Activated T-helper 2 cell treated with anti-CD3 and anti-CD28 coated beads, Interferon-gamma antibody, Interleukin-2, Interleukin-4, amounts not matched to agents 10 μg/mL and 5 μg/mL and 100 μg/mL, durations not matched to agents 14 hours and 24 hours and 36 hours (primary cell): ENCODE measurements at regions not wholly inside any gene's neighbourhood (a gene's known extent, or its start where the extent isn't known, plus 50 kb on each side); places are given as distances from the start of the nearest gene placed in this dataset.
"Not testable (repeated sequence)": the region's sequence is repeated elsewhere in the genome, so short reads cannot be mapped to it uniquely, and the experiment has no call there.

Experiments used
- DNase-seq: peaks from one replicate; pipeline ENCODE4 v3.0.0; 2021; ENCODE audit warnings: low spot score
- H3K27ac Mint-ChIP-seq: one replicate; pipeline ENCODE4 v1.8.0; 2021; ENCODE audit warnings: mixed read lengths
- H3K27me3 Mint-ChIP-seq: one replicate; pipeline ENCODE4 v1.8.0; 2021; ENCODE audit warnings: low read depth, mixed read lengths
- H3K36me3 Mint-ChIP-seq: one replicate; pipeline ENCODE4 v1.8.0; 2021; ENCODE audit warnings: low read depth, mixed read lengths
- H3K4me1 Mint-ChIP-seq: one replicate; pipeline ENCODE4 v1.8.0; 2021; ENCODE audit warnings: low read depth, mixed read lengths
- H3K4me3 Mint-ChIP-seq: one replicate; pipeline ENCODE4 v1.8.0; 2021; ENCODE audit warnings: low read depth, mild to moderate bottlenecking, moderate library complexity, mixed read lengths
- H3K9me3 Mint-ChIP-seq: one replicate; pipeline ENCODE4 v1.8.0; 2021; ENCODE audit warnings: mixed read lengths
- intact Hi-C: fragments of 100-400 bp; cut with micrococcal nuclease; formaldehyde crosslinking; loops from one replicate; pipeline ENCODE4 v1.15.1; 2023

GRCh38 chr6:137798846-137799245, 68.2 kb upstream of the TNFAIP3 start:
- Mint-ChIP-seq H3K36me3 (no peaks in the 10 kb centered on the region), H3K27ac (peak overlapping the region; percentile 71), H3K4me3 (no peak overlapping the region), H3K27me3 (no peaks in the 10 kb centered on the region), H3K4me1 (peaks cover 69% of the 10 kb centered on the region), H3K9me3 (no peaks in the 10 kb centered on the region)
- intact Hi-C loops, result loop anchor here (10.0 kb wide), 1 partner anchor 146 kb away; no protein-coding TSS in a partner anchor
- no peak for DNase-seq

DNA sequence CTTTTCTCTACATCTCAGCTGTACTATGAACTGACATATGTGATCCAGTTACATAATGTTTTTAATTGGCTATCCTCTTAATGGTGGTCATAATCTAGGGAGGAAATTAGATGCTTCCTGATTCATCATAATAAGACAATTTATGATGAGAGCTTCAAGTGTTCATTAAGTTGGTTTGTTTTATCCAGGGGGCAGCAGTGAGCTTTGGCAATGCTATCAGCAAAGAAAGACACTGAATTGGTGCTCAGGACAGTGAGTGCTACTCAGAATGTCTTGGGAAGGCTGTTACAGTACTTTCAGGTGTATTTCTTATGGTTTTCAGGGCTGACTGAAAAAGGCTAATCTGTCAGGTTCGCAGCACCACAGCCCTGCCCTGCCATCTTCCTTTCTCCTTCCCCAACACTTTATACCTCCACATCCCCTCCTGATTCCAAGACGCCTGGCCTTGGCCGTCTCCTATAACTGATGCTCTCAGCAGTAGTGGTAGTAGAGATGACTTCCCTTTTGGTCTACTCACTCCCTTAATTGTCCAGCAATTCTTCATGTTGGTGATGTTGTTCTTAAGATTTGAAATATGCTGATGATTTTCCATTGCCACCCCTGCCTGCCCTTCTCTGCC, 67.0 kb upstream of the TNFAIP3 start:
- no peaks in the 10 kb centered on the region for H3K27me3 Mint-ChIP-seq
- peaks cover 2% of the 10 kb centered on the region for H3K36me3 Mint-ChIP-seq
- no peak for DNase-seq
- no peaks in the 10 kb centered on the region for H3K9me3 Mint-ChIP-seq
- H3K4me3 Mint-ChIP-seq, result no peak overlapping the region
- peaks cover 65% of the 10 kb centered on the region for H3K4me1 Mint-ChIP-seq
- H3K27ac Mint-ChIP-seq, result peak overlapping the region; percentile 76
- intact Hi-C loops, result loop anchor here (1.0 to 10.0 kb wide), 2 partner anchors 66 to 145 kb away; no protein-coding TSS in a partner anchor

DNA sequence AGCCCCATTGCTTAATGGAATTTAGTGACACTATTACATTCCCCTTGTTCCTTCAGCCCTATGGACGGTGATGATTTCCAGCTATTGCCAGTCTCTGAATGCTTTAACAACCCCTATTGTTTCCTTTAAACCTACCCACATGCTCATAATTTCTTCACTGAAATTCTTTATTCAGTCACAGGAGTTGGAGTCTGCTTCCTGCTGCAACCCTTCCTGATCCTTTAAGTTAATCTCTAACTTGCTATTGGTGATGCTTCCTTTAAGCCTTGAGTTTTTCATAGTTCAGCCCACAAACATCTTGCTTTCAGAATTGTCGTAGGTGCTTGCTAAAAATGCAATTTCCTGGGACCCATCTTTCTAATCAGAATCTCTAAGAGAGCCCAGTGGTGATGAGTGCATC, 66.3 kb upstream of the TNFAIP3 start:
- Mint-ChIP-seq H3K4me3 (no peak overlapping the region), H3K27ac (peak overlapping the region; percentile 76), H3K27me3 (no peaks in the 10 kb centered on the region), H3K4me1 (peaks cover 58% of the 10 kb centered on the region), H3K36me3 (peaks cover 2% of the 10 kb centered on the region), H3K9me3 (no peaks in the 10 kb centered on the region)
- DNase-seq, result no peak
- intact Hi-C loops, result loop anchor here (1.0 kb wide), 1 partner anchor 66 kb away; no protein-coding TSS in a partner anchor

DNA sequence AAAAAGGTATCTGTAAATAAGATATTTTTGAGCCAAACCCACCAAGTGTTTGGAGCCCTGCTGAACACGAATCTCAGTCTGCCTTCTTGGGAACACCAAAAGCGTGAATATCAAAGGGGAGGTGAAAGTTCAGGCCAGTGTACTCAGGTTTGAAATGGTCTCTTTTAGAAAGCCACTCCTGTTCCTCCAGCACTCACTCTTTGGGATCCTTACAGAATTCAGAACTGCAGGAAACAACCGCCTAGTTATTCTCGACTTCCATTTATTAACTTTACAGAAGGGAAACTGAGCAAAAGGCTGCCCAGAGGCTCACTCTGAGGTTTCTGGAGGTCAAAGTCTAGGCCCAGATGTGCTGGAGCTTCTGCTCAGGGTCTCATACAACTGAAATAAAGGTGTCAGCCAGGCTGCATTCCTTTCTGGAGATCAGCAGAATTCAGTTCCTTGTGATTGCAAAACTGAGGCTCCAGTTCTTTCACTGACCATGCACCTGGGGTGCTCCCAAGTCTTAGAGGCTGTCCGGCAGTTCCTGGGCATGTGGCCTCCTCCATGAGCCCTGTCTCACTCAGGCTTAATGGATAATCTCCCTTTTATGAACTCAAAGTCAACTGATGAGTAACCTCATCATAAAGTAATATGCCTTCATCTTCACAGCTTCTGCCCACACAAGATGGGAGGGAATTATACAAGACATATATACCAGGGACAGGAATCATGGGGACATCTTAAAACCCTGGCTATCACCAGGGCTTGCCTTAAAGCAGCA, 65.5 kb upstream of the TNFAIP3 start:
- Mint-ChIP-seq H3K4me3 (no peak overlapping the region), H3K4me1 (peaks cover 55% of the 10 kb centered on the region), H3K27ac (peak overlapping the region; percentile 76), H3K27me3 (no peaks in the 10 kb centered on the region), H3K36me3 (peaks cover 2% of the 10 kb centered on the region), H3K9me3 (no peaks in the 10 kb centered on the region)
- DNase-seq, result no peak
- intact Hi-C loops, result no loop called here

DNA sequence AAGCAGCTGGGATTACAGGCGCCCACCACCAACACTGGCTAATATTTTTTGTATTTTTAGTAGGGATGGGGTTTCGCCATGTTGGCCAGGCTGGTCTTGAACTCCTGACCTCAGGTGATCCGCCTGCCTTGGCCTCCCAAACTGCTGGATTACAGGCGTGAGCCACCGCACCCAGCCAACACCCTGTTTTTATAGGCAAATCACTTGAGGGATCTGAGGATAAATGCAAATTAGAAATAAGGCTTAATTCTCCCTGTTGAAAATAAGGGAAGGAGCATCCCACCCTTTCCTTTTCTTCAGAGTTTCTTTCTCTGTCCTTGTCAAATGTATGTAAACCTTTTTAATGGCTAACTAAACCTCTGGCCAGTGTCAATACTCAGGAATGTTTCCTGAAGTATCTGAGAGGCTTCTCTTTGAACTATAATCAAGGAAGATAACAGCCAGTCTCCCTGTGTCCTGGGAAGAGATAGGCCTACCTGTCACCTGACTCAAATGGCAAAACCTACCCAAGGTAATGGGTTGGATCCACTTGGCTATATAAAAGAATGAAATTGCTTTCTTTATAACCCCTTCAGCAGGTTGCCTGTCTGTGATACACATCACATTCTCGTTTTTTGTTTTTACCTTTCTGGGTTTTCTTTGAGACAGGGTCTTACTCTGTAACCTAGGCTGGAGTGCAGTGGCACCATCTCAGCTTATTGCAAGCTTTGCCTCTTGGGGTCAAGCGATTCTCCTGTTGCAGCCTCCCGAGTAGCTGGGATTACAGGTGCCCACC, 64.5 kb upstream of the TNFAIP3 start:
- peaks cover 56% of the 10 kb centered on the region for H3K4me1 Mint-ChIP-seq
- intact Hi-C loops, result no loop called here
- H3K27me3 Mint-ChIP-seq, result no peaks in the 10 kb centered on the region
- no peak for DNase-seq
- no peak overlapping the region for H3K27ac Mint-ChIP-seq
- peaks cover 8% of the 10 kb centered on the region for H3K9me3 Mint-ChIP-seq
- peaks cover 9% of the 10 kb centered on the region for H3K36me3 Mint-ChIP-seq
- no peak overlapping the region for H3K4me3 Mint-ChIP-seq

GRCh38 chr6:137804637-137805036, 62.4 kb upstream of the TNFAIP3 start:
- Mint-ChIP-seq H3K4me1 (peaks cover 53% of the 10 kb centered on the region), H3K36me3 (peaks cover 9% of the 10 kb centered on the region), H3K4me3 (no peak overlapping the region), H3K9me3 (peaks cover 8% of the 10 kb centered on the region), H3K27me3 (no peaks in the 10 kb centered on the region), H3K27ac (peak overlapping the region; percentile 43)
- intact Hi-C loops, result no loop called here
- no peak for DNase-seq

- Mint-ChIP-seq H3K27me3 (no peaks in the 10 kb centered on the region), H3K4me1 (peaks cover 51% of the 10 kb centered on the region), H3K27ac (no peak overlapping the region), H3K36me3 (peaks cover 9% of the 10 kb centered on the region), H3K9me3 (peaks cover 8% of the 10 kb centered on the region), H3K4me3 (no peak overlapping the region)
- DNase-seq, result no peak
- intact Hi-C loops, result no loop called here
These were observed 61.4 kb upstream of the TNFAIP3 start for GRCh38 chr6:137805622-137806021.

- intact Hi-C loops, result no loop called here
- Mint-ChIP-seq H3K27ac (no peak overlapping the region), H3K4me1 (peaks cover 53% of the 10 kb centered on the region), H3K4me3 (no peak overlapping the region), H3K9me3 (peaks cover 8% of the 10 kb centered on the region), H3K36me3 (peaks cover 9% of the 10 kb centered on the region), H3K27me3 (no peaks in the 10 kb centered on the region)
- DNase-seq, result no peak
These were observed 60.0 kb upstream of the TNFAIP3 start for GRCh38 chr6:137806914-137807682.

- Mint-ChIP-seq H3K36me3 (peaks cover 9% of the 10 kb centered on the region), H3K27ac (peak overlapping the region; percentile 44), H3K4me3 (no peak overlapping the region), H3K9me3 (peaks cover 8% of the 10 kb centered on the region), H3K27me3 (no peaks in the 10 kb centered on the region), H3K4me1 (peaks cover 59% of the 10 kb centered on the region)
- DNase-seq, result no peak
- intact Hi-C loops, result no loop called here
These were observed 58.9 kb upstream of the TNFAIP3 start for GRCh38 chr6:137808191-137808590.

DNA sequence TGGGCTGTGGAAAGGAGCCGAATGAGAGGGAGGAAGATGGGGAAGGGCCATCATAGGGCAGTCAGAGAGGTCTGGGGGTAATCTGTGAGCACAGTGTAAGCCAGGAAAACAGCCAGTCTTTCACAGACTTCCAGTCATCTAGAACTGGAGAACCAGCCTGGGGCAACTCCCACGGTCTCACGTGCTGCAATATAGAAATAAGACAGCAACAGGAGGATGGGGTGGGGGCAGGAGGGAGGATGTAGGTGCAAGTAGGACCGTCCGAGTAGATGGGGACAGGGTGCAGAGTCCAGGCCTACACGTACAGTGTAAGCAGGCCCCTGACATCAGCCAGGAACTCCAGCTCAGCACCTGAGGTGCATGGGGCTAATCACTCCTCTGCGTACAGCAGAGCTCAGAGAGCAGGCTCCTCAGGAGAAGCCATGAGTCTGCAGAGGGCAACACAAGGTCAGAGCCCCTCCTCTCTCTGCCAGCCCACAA, 58.2 kb upstream of the TNFAIP3 start:
- DNase-seq, result no peak
- Mint-ChIP-seq H3K27ac (peak overlapping the region; percentile 44), H3K4me1 (peaks cover 60% of the 10 kb centered on the region), H3K4me3 (no peak overlapping the region), H3K9me3 (peaks cover 8% of the 10 kb centered on the region), H3K27me3 (no peaks in the 10 kb centered on the region), H3K36me3 (peaks cover 9% of the 10 kb centered on the region)
- intact Hi-C loops, result no loop called here

DNA sequence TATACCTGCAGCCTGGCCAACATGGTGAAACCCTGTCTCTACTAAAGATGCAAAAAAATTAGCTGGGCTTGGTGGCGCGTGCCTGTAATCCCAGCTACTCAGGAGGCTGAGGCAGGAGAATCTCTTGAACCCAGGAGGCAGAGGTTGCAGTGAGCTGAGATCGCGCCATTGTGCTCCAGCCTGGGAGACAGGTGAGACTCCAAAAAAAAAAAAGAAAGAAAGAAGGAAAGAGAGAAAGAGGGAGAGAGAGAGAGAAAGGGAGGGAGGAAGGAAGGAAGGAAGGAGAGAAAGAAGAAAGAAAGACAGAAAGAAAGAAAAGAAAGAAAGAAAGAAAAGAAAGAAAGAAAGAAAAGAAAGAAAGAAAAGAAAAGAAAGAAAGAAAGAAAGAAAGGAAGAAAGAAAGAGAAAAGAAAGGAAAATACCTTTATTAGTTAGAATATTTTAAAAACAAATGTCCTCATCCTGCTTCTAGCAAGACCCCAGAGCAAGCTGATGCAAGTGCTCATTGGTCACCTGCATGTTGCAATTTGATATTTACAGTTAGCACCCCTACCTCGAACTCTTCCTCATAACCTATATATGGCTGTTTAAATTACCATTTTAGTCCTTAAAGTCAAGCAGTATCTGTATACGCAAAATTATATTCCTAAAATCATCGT, 57.0 kb upstream of the TNFAIP3 start:
- not testable (repeated sequence) for DNase-seq, H3K9me3 Mint-ChIP-seq, H3K27me3 Mint-ChIP-seq, H3K36me3 Mint-ChIP-seq, H3K4me3 Mint-ChIP-seq
- H3K27ac Mint-ChIP-seq, result peak overlapping the region; percentile 13
- H3K4me1 Mint-ChIP-seq, result peaks cover 52% of the 10 kb centered on the region
- intact Hi-C loops, result loop anchor here (2.0 to 5.0 kb wide), 2 partner anchors 17 to 37 kb away; no protein-coding TSS in a partner anchor
